ENCODE measurements at regions not wholly inside any gene's neighbourhood (a gene's known extent, or its start where the extent isn't known, plus 50 kb on each side); places are given as distances from the start of the nearest gene placed in this dataset.

GRCh38 chr2:207469451-207469850 is 60.3 kb upstream of the CREB1 start:
- no peak overlapping the region for H3K27ac ChIP-seq
- intact Hi-C loops (cut with DNase I; ENCODE audit: low total_unique reads), result loop anchor here (5.0 kb wide), 1 partner anchor 667 kb away; no protein-coding TSS in a partner anchor
- H3K4me1 ChIP-seq, result peaks cover 0 to 15% (median 4%) of the 10 kb centered on the region in 6 donors

GRCh38 chr2:207469943-207470729 is 59.6 kb upstream of the CREB1 start:
- no peak for TF ChIP-seq POLR2AphosphoS5 (IDR thresholded peaks at IDR 0.05)
- no peak for TF ChIP-seq CTCF (IDR thresholded peaks at IDR 0.05 in 8 of 11, conservative IDR thresholded peaks at IDR 0.05 in 3 of 11)
- TF ChIP-seq POLR2A (IDR thresholded peaks at IDR 0.05), result no peak
- H3K27me3 ChIP-seq (replicated peaks in 1 of 7), result no peaks in the 10 kb centered on the region
- no peaks in the 10 kb centered on the region for H3K9me3 ChIP-seq
- WGBS, 5 donors, result 90 to 100% (median 93%) methylated on average over 2 of the region's 2 CpGs
- intact Hi-C loops (cut with DNase I; ENCODE audit: low total_unique reads), result loop anchor here (5.0 to 10.0 kb wide), 3 partner anchors 305 to 778 kb away; partner anchors contain the start of gene KLF7
- no peak overlapping the region for H3K4me3 ChIP-seq
- peaks cover 0 to 22% (median 10%) of the 10 kb centered on the region in 6 donors for H3K4me1 ChIP-seq
- no peak for DNase-seq
- no peak overlapping the region for H3K27ac ChIP-seq
- H3K36me3 ChIP-seq, result no peaks in the 10 kb centered on the region

More at GRCh38 chr2:207469451-207469850, 60.3 kb upstream of the CREB1 start:
- Histone ChIP-seq H3K36me3 (no peaks in the 10 kb centered on the region), H3K4me3 (no peak overlapping the region), H3K9me3 (no peaks in the 10 kb centered on the region), H3K27me3 (replicated peaks in 1 of 7) (no peaks in the 10 kb centered on the region)
- WGBS, 5 donors, result 93 to 99% (median 93%) methylated on average over 6 of the region's 6 CpGs
- no peak for DNase-seq
- no peak for TF ChIP-seq POLR2A (IDR thresholded peaks at IDR 0.05)
- TF ChIP-seq CTCF (IDR thresholded peaks at IDR 0.05 in 8 of 11, conservative IDR thresholded peaks at IDR 0.05 in 3 of 11), result no peak
- no peak for TF ChIP-seq POLR2AphosphoS5 (IDR thresholded peaks at IDR 0.05)

- no peaks in the 10 kb centered on the region for H3K9me3 ChIP-seq
- no peaks in the 10 kb centered on the region for H3K36me3 ChIP-seq
- WGBS, 5 donors, result 84 to 93% (median 91%) methylated on average over 4 of the region's 4 CpGs
- no peaks in the 10 kb centered on the region for H3K27me3 ChIP-seq (replicated peaks in 1 of 7)
- DNase-seq, result no peak
- no peak overlapping the region for H3K4me3 ChIP-seq
- H3K27ac ChIP-seq, result no peak overlapping the region
- TF ChIP-seq POLR2A (IDR thresholded peaks at IDR 0.05), result no peak
- no peak for TF ChIP-seq POLR2AphosphoS5 (IDR thresholded peaks at IDR 0.05)
- TF ChIP-seq CTCF (IDR thresholded peaks at IDR 0.05 in 8 of 11, conservative IDR thresholded peaks at IDR 0.05 in 3 of 11), result no peak
- peaks cover 0 to 26% (median 13%) of the 10 kb centered on the region in 6 donors for H3K4me1 ChIP-seq
- intact Hi-C loops (cut with DNase I; ENCODE audit: low total_unique reads), result loop anchor here (5.0 to 10.0 kb wide), 2 partner anchors 306 to 779 kb away; partner anchors contain the start of gene KLF7
Observed at GRCh38 chr2:207471261-207471660, 58.5 kb upstream of the CREB1 start.

GRCh38 chr2:207472343-207473048 is 57.3 kb upstream of the CREB1 start:
- no peaks in the 10 kb centered on the region for H3K27me3 ChIP-seq (replicated peaks in 1 of 7)
- H3K9me3 ChIP-seq, result no peaks in the 10 kb centered on the region
- H3K4me3 ChIP-seq, result no peak overlapping the region
- intact Hi-C loops (cut with DNase I; ENCODE audit: low total_unique reads), result loop anchor here (5.0 to 10.0 kb wide), 2 partner anchors 308 to 780 kb away; partner anchors contain the start of gene KLF7
- TF ChIP-seq CTCF (IDR thresholded peaks at IDR 0.05 in 8 of 11, conservative IDR thresholded peaks at IDR 0.05 in 3 of 11) (no peak), POLR2AphosphoS5 (IDR thresholded peaks at IDR 0.05) (no peak), POLR2A (IDR thresholded peaks at IDR 0.05) (no peak)
- 87 to 92% (median 88%) methylated on average over 11 of the region's 11 CpGs for WGBS, 5 donors
- H3K27ac ChIP-seq, result no peak overlapping the region
- H3K36me3 ChIP-seq, result no peaks in the 10 kb centered on the region
- DNase-seq, result no peak
- H3K4me1 ChIP-seq, result peaks cover 0 to 26% (median 13%) of the 10 kb centered on the region in 6 donors
